KMS-11 (cell line): ENCODE measurements at regions not wholly inside any gene's neighbourhood (a gene's known extent, or its start where the extent isn't known, plus 50 kb on each side); places are given as distances from the start of the nearest gene placed in this dataset.

ENCODE experiments used
- H2AFZ ChIP-seq: fragments of 200-600 bp; sonication (generic); 2 replicates; pipeline ENCODE4 v1.6.1; 2016; ENCODE audit warnings: antibody characterized with exemption, mixed run types, low read depth
- H3K27ac ChIP-seq: fragments of 200-600 bp; sonication (generic); 2 replicates; pipeline ENCODE4 v1.6.1; 2016; ENCODE audit warnings: mild to moderate bottlenecking, mixed run types
- H3K27me3 ChIP-seq: fragments of 200-600 bp; sonication (generic); 2 replicates; pipeline ENCODE4 v1.6.1; 2017; ENCODE audit warnings: mild to moderate bottlenecking, low read depth, mixed run types, moderate library complexity; ENCODE audit not compliant: insufficient read depth
- H3K36me3 ChIP-seq: fragments of 200-600 bp; sonication (generic); 2 replicates; pipeline ENCODE4 v1.6.1; 2017; ENCODE audit warnings: mild to moderate bottlenecking, mixed run types; ENCODE audit not compliant: insufficient read depth
- H3K4me1 ChIP-seq: fragments of 200-600 bp; sonication (generic); 2 replicates; pipeline ENCODE4 v1.6.1; 2016; ENCODE audit warnings: mild to moderate bottlenecking, low read depth, mixed run types; ENCODE audit not compliant: poor library complexity, severe bottlenecking
- H3K4me2 ChIP-seq: fragments of 200-600 bp; sonication (generic); 2 replicates; pipeline ENCODE4 v1.7.0; 2016; ENCODE audit warnings: mild to moderate bottlenecking, mixed run types
- H3K4me3 ChIP-seq: fragments of 200-600 bp; sonication (generic); IDR thresholded peaks from 2 replicates; pipeline ENCODE4 v1.6.1; 2017; ENCODE audit warnings: low read depth, low read length, mixed read lengths; ENCODE audit not compliant: insufficient read depth
- H3K79me2 ChIP-seq: fragments of 200-600 bp; sonication (generic); 2 replicates; pipeline ENCODE4 v1.6.1; 2016; ENCODE audit warnings: low read depth, mixed run types; ENCODE audit not compliant: insufficient read depth
- H3K9ac ChIP-seq: fragments of 200-600 bp; sonication (generic); 2 replicates; pipeline ENCODE4 v1.6.1; 2016; ENCODE audit warnings: mild to moderate bottlenecking, mixed run types
- H4K20me1 ChIP-seq: fragments of 200-600 bp; sonication (generic); 2 replicates; pipeline ENCODE4 v1.6.1; 2016; ENCODE audit warnings: mild to moderate bottlenecking, mixed run types; ENCODE audit not compliant: insufficient read depth
- CTCF ChIP-seq: fragments of 200-600 bp; sonication (generic); conservative IDR thresholded peaks from 2 replicates; pipeline ENCODE4 v1.6.1; 2017; ENCODE audit warnings: low read depth, mild to moderate bottlenecking, antibody characterized with exemption, low read length, moderate library complexity, mixed read lengths

DNA sequence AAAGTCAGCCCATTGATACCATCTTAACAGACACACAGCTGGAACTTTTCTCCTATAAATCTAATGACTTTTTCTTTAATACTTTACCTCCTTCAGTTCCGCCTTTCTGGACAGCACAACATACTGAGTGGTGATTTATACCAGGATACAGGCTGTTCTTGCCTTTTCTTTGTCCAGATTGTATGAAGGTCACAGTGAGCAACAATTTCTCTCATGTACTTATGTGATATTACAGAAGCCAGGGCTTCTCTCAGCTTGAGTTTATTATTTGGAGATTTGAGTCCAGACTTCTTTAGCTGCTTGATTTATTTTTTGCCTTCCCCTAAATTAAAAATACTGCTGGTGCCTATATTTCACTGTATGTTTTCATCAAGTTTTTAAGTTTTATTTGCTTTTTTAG, 976.0 kb downstream of the ROBO2 start:
- Histone ChIP-seq H3K27me3 (no peaks in the 10 kb centered on the region), H4K20me1 (no peaks in the 10 kb centered on the region), H3K4me2 (no peak overlapping the region), H3K36me3 (no peaks in the 10 kb centered on the region), H3K4me1 (no peaks in the 10 kb centered on the region), H3K9ac (no peak overlapping the region), H3K4me3 (no peak overlapping the region), H3K27ac (no peak overlapping the region), H2AFZ (no peak overlapping the region), H3K79me2 (no peaks in the 10 kb centered on the region)
- TF ChIP-seq CTCF, result no peak

GRCh38 chr3:78021710-78022109, 981.8 kb downstream of the ROBO2 start:
- H4K20me1 ChIP-seq, result no peaks in the 10 kb centered on the region
- H3K4me2 ChIP-seq, result no peak overlapping the region
- H3K79me2 ChIP-seq, result no peaks in the 10 kb centered on the region
- no peak overlapping the region for H3K27ac ChIP-seq
- H3K36me3 ChIP-seq, result no peaks in the 10 kb centered on the region
- H3K9ac ChIP-seq, result no peak overlapping the region
- TF ChIP-seq CTCF, result no peak
- H3K4me1 ChIP-seq, result no peaks in the 10 kb centered on the region
- no peak overlapping the region for H2AFZ ChIP-seq
- H3K4me3 ChIP-seq, result no peak overlapping the region
- H3K27me3 ChIP-seq, result no peaks in the 10 kb centered on the region

DNA sequence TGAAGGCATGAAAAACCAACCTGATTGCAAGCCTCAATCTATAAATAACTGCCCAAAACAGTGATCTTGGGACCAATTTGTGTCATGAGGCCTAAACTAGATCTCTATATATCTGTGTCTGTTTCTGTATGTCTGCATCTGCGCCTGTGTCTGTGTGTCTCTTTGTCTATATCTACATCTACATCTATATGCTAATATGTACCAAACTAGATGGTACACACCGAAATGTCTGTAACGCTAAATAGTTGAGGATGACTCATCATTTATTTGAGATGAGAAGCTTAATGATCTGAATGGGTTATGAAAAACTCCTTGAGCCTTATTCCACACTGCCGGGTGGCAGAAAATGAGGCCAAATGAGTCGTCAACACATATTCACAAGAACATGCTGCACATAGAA, 982.3 kb downstream of the ROBO2 start:
- Histone ChIP-seq H2AFZ (no peak overlapping the region), H3K4me2 (no peak overlapping the region)
- no peak for TF ChIP-seq CTCF

DNA sequence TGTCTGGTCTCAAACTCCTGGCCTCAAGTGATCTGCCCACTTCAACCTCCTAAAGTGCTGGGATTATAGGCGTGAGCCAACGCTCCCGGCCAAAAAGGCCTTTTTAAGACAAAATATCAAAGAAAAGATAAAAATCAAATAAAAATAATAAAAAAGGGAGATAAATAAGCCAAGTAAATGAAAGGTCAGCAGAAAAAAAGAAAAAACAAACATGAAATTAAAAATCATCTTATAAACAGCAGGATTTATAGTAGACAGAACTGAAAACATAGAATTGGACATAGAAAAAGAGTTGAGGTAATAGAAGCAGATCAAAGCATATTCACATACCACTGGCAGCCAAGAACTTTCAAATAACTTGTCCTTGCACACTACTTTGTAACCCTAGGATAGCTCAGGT, 983.4 kb downstream of the ROBO2 start:
- no peak overlapping the region for H3K4me2 ChIP-seq
- TF ChIP-seq CTCF, result no peak
- no peaks in the 10 kb centered on the region for H3K4me1 ChIP-seq
- no peaks in the 10 kb centered on the region for H4K20me1 ChIP-seq
- H3K9ac ChIP-seq, result no peak overlapping the region
- H2AFZ ChIP-seq, result no peak overlapping the region
- H3K36me3 ChIP-seq, result no peaks in the 10 kb centered on the region
- no peaks in the 10 kb centered on the region for H3K27me3 ChIP-seq
- H3K4me3 ChIP-seq, result no peak overlapping the region
- H3K79me2 ChIP-seq, result no peaks in the 10 kb centered on the region
- no peak overlapping the region for H3K27ac ChIP-seq

More for the DNA sequence above, 982.3 kb downstream of the ROBO2 start:
- Histone ChIP-seq H3K36me3 (no peaks in the 10 kb centered on the region), H3K4me1 (no peaks in the 10 kb centered on the region), H3K9ac (no peak overlapping the region), H3K4me3 (no peak overlapping the region), H4K20me1 (no peaks in the 10 kb centered on the region), H3K27me3 (no peaks in the 10 kb centered on the region), H3K79me2 (no peaks in the 10 kb centered on the region), H3K27ac (no peak overlapping the region)

GRCh38 chr3:78025916-78026315, 986.0 kb downstream of the ROBO2 start:
- no peaks in the 10 kb centered on the region for H3K4me1 ChIP-seq
- no peak overlapping the region for H3K27ac ChIP-seq
- no peaks in the 10 kb centered on the region for H4K20me1 ChIP-seq
- TF ChIP-seq CTCF, result no peak
- no peaks in the 10 kb centered on the region for H3K27me3 ChIP-seq
- H3K36me3 ChIP-seq, result no peaks in the 10 kb centered on the region
- no peak overlapping the region for H3K9ac ChIP-seq
- H3K4me3 ChIP-seq, result no peak overlapping the region
- no peak overlapping the region for H2AFZ ChIP-seq
- H3K4me2 ChIP-seq, result no peak overlapping the region
- no peaks in the 10 kb centered on the region for H3K79me2 ChIP-seq
